HG03575 (cell line): ENCODE measurements at regions not wholly inside any gene's neighbourhood (a gene's known extent, or its start where the extent isn't known, plus 50 kb on each side); places are given as distances from the start of the nearest gene placed in this dataset.

Source experiments
- ATAC-seq: cut with Tn5 transposase; IDR thresholded peaks from one replicate; pipeline ENCODE4 v1.9.1; 2021; ENCODE audit not compliant: unreplicated experiment, insufficient number of reproducible peaks, low FRiP score; ENCODE audit errors: extremely low read depth

- no peak for ATAC-seq
These were observed 307.6 kb upstream of the PCSK5 start for GRCh38 chr9:75582870-75583269.

DNA sequence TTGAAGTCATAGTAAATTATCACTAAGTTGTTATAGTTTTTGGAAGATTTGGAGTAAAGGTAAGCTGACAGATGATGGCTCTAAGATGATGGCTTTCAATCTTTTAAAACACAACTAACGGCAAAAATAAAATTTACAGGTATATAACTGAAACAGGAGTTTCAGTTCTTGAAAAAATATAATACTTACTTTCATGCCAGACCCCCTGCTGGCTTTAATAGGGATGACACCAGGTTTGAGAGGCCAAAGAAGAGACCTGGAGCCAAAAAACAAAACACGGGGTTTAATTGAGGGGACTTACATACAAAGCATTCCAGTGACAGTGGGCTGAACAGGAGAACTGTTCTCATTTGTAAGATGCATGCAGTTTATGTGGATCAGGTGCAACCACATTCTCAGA, 301.7 kb upstream of the PCSK5 start:
- ATAC-seq: no peak

GRCh38 chr9:75589497-75589896, 301.0 kb upstream of the PCSK5 start:
- ATAC-seq: no peak

- ATAC-seq: no peak
These were observed 298.5 kb upstream of the PCSK5 start for GRCh38 chr9:75591972-75592371.

GRCh38 chr9:75592586-75592985, 297.9 kb upstream of the PCSK5 start:
- ATAC-seq: no peak

GRCh38 chr9:75593920-75594319, 296.6 kb upstream of the PCSK5 start:
- ATAC-seq: no peak

DNA sequence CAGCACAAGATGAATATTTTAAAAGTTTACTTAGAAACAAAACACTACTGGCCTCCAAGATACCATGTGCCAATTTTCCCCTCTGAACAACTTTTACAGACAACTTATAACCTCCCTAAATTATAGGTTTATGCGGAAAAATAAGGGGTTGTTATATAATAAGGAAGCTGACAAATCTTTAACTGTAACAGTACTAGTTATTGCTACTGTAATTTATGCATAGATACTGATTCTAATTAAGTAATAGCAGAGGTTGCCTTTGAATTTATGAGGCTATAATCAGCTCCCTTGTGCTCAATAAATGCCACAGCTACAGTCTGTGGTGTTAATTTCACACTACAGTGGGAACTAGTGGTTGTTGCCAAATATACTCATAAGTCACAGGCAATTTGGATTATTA, 291.3 kb upstream of the PCSK5 start:
- ATAC-seq: no peak

DNA sequence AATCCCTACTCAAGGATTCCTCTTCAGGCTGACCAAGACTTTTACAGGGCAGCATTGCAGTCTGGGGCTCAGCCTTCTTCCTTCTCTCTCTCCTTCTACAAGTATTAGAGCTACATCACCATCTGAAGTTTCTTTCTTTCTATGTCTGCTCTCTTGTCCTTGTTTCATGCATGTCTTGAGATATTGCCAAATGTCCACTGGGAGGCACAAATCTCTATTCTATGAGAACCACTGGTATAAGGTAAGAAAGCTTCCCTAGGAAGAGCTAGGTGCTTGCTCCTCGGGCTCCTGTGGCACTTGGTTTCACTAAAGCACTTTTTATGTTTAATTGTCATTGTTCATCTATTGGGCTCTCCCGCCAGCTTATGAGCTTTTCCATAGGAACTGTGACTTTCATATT, 289.2 kb upstream of the PCSK5 start:
- no peak for ATAC-seq

- ATAC-seq: no peak
These were observed 288.4 kb upstream of the PCSK5 start for GRCh38 chr9:75602060-75602459.

GRCh38 chr9:75604661-75605060, 285.8 kb upstream of the PCSK5 start:
- ATAC-seq: no peak

- no peak for ATAC-seq
These were observed 283.0 kb upstream of the PCSK5 start for GRCh38 chr9:75607521-75607920.

DNA sequence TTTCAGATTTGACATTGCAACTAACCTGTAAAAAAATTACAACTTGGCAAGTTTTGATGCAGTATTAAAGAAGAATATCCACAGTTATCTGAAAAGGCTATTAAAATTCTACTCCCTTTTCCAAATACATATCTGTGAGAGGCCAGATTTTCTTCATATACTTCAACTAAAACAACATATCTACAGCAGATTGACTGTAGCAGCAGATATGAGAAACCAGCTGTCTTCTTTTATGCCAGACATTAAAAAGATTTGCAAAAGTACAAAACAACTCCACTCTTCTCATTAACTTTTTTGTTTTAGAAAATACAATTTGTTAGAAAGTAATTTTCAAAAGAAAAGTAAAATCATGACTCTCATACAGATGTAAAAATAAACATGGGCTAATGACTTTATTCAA, 281.1 kb upstream of the PCSK5 start:
- no peak for ATAC-seq

DNA sequence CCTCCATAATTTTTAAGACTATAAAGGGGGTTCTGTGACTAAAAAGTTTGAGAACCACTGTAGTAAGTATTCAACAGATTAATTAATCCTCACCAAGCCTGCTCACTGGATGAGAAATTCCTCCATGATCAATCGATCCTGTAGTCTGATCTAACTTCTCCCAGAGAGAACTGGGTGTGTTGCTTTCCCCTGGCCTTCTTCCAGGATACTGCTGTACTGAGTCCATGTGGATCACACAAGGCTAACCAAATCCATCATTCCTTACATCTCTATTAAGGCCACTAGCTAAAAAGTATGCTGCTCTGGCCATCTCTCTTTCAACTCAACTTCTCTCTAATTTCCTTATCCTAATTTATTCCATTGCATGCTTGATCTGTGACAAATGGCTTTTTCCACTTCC, 280.2 kb upstream of the PCSK5 start:
- no peak for ATAC-seq

- no peak for ATAC-seq
These were observed 278.3 kb upstream of the PCSK5 start for GRCh38 chr9:75612205-75612604.

- ATAC-seq: no peak
These were observed 277.7 kb upstream of the PCSK5 start for GRCh38 chr9:75612754-75613153.

DNA sequence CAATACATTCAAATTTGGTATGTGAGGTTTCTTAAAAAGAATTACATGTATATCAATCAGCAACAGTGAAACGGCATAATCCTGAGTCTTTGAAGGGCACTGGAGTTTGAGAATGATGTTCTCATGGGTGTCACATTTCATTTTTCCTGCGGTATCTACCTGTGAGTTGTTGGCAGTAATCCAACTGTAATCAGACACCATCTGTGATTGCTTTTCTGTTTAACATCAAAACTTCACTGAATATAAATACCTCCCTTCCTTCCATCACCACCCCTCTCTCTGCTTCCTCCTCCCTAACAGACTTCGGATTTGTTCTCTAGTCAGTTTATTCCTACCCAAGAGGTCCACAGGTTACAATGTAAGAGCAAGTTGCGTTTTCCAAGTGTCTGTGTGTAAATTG, 275.2 kb upstream of the PCSK5 start:
- ATAC-seq: no peak

- no peak for ATAC-seq
These were observed 274.4 kb upstream of the PCSK5 start for GRCh38 chr9:75616052-75616451.

DNA sequence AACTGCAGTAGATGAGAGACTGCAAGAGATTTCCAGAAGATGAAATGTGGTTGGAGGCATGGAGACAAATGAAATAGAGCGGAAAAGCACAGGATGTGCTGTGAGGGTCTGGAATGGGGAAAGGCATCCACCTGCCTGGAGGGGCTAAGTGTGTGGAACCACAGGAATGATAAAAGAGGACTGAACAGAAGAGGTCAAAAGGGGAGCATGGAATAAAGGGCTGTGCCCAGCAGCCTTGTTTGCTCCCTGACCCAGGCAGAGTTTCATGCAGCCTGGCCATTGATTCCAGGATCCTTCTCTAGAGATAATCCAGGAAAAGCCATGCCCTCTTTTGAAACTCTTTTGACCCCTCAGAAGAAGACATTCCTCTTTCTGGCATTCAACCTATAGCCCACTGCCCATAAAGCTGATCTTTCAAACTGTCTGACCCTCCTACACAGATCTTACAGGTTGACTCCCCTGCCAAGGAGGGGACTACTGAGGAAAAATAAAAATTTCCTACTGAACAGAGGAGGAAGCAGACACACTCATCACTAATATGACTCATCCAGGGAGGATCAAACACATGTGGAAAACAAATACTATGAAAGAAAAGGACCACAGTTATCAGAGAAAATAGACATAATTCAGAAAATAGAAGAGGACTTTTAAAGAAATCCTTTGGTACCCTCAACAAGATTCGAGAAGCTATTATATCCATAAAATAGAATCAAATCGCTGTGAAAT, 273.5 kb upstream of the PCSK5 start:
- ATAC-seq: no peak

DNA sequence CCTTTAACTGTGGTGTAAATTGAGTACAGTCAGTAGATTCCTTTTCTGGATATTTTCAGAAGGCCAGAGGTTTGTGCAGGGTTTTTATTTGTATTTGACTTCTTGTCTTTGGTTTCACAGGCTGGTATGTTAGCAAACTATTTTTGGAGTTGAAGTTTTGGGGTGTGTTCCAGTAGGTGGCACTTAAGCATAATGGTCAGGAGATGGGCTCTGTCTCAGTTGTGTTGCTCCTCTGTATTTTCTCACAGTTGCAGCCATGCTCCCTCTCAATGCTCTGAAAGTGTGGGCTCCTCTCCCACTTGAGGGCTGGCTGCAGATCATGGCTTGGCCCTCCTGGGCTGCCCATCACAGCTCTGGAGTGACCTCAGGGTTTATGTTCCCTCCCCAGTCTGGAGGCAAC, 267.0 kb upstream of the PCSK5 start:
- no peak for ATAC-seq

DNA sequence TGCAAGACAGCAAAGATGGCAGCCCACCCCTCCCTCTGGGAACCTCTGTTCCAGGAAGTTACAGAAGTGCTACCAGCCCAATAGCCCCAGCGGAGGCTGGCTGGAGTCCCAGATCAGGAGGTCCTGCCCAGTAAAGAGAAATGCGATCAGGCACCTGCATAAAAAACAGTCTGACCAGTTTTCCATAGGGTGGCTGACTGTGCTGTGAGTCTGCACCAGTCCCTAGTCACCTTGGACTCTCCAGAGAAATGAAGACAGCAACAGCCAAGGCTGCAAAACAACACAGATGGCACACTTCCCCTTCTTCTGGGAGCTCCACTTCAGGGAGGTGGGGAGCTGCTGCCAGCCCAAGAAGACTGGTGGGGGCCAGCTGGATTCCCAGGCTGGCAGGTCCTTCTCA, 265.5 kb upstream of the PCSK5 start:
- ATAC-seq: no peak

DNA sequence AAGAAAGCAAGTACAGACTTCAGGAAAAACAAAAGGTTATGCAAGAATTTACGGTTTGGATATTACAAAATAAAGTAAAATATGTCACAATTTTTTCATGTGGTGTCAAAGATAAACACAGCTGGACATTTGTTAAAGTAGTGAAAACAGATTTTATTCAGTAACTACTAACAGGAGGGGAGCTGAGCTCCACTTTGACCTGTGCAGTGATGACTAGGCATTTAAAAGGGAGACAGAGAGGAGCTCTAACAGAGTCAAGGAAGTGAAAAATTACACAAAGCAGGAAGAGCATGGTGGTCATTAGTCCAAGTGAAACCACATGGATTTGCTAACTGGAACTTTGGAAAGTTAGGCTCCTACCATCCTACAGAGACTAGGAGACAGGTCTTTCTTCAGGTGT, 263.6 kb upstream of the PCSK5 start:
- ATAC-seq: no peak
